ENCODE measurements at regions not wholly inside any gene's neighbourhood (a gene's known extent, or its start where the extent isn't known, plus 50 kb on each side); places are given as distances from the start of the nearest gene placed in this dataset.
A peak's percentile ranks its signal among the peaks of the same experiment; 100 is the strongest.

DNA sequence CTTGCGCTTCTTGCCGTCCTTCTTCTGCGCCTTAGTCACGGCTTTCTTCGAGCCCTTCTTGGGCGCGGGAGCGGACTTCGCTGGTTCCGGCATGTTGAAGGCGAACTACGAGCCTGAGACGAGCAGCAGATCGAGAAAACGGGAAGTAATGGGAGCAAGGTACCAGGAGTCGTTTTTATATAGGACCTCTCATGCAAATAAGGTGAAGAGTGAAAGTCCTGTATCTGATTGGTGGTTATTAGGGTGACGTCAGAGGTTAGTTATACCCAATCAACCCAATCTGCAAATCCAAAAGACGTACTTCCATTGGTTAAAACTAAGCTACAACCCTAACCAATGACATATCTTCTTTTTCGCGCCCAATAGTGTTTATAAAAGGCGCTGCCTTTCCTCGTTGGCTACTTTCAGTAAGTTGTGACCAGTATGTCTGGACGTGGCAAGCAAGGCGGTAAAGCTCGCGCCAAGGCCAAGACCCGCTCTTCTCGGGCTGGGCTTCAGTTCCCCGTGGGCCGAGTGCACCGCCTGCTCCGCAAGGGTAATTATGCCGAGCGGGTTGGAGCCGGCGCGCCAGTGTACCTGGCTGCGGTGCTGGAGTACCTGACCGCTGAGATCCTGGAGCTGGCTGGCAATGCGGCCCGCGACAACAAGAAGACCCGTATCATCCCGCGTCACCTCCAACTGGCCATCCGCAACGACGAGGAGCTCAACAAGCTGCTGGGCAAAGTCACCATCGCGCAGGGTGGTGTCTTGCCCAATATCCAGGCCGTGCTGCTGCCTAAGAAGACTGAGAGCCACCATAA is 100.6 kb upstream of the PRSS16 start (continued):
- TF ChIP-seq SATB2 (CRISPR knock-in tag; IDR thresholded peaks at IDR 0.05) = no peak
- TF ChIP-seq, protein P1, sequence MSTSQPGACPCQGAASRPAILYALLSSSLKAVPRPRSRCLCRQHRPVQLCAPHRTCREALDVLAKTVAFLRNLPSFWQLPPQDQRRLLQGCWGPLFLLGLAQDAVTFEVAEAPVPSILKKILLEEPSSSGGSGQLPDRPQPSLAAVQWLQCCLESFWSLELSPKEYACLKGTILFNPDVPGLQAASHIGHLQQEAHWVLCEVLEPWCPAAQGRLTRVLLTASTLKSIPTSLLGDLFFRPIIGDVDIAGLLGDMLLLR (CRISPR knock-in tag; IDR thresholded peaks at IDR 0.05) = no peak
- no peak for TF ChIP-seq TCF7L2 (IDR thresholded peaks at IDR 0.05; ENCODE audit: low read depth, low read length)
- peak; percentile 32; the same call in 1 of the 2 replicates for TF ChIP-seq NCOA2 (CRISPR knock-in tag; IDR thresholded peaks at IDR 0.05)
- no peak for TF ChIP-seq YEATS2 (CRISPR knock-in tag; IDR thresholded peaks at IDR 0.05; ENCODE audit: borderline replicate concordance)
- TF ChIP-seq, protein P2, sequence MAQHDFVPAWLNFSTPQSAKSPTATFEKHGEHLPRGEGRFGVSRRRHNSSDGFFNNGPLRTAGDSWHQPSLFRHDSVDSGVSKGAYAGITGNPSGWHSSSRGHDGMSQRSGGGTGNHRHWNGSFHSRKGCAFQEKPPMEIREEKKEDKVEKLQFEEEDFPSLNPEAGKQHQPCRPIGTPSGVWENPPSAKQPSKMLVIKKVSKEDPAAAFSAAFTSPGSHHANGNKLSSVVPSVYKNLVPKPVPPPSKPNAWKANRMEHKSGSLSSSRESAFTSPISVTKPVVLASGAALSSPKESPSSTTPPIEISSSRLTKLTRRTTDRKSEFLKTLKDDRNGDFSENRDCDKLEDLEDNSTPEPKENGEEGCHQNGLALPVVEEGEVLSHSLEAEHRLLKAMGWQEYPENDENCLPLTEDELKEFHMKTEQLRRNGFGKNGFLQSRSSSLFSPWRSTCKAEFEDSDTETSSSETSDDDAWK (CRISPR knock-in tag; IDR thresholded peaks at IDR 0.05) = no peak
- no peak for TF ChIP-seq SNRNP70 (IDR thresholded peaks at IDR 0.05; ENCODE audit: low read depth, low read length)
- 0 out of 2 replicates have a peak, but pooled peaks have one; percentile 12 for TF ChIP-seq RXRB (CRISPR knock-in tag; IDR thresholded peaks at IDR 0.05; ENCODE audit: borderline replicate concordance)
- TF ChIP-seq ZNF496 (CRISPR knock-in tag; IDR thresholded peaks at IDR 0.05; ENCODE audit: insufficient replicate concordance) = no peak
- no peak for TF ChIP-seq MAZ (IDR thresholded peaks at IDR 0.05; ENCODE audit: borderline replicate concordance, low read depth, low read length)
- no peak for TF ChIP-seq MAZ (CRISPR knock-in tag; IDR thresholded peaks at IDR 0.05; ENCODE audit: low read depth)
- TF ChIP-seq, protein P3, sequence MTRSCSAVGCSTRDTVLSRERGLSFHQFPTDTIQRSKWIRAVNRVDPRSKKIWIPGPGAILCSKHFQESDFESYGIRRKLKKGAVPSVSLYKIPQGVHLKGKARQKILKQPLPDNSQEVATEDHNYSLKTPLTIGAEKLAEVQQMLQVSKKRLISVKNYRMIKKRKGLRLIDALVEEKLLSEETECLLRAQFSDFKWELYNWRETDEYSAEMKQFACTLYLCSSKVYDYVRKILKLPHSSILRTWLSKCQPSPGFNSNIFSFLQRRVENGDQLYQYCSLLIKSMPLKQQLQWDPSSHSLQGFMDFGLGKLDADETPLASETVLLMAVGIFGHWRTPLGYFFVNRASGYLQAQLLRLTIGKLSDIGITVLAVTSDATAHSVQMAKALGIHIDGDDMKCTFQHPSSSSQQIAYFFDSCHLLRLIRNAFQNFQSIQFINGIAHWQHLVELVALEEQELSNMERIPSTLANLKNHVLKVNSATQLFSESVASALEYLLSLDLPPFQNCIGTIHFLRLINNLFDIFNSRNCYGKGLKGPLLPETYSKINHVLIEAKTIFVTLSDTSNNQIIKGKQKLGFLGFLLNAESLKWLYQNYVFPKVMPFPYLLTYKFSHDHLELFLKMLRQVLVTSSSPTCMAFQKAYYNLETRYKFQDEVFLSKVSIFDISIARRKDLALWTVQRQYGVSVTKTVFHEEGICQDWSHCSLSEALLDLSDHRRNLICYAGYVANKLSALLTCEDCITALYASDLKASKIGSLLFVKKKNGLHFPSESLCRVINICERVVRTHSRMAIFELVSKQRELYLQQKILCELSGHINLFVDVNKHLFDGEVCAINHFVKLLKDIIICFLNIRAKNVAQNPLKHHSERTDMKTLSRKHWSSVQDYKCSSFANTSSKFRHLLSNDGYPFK (CRISPR knock-in tag; IDR thresholded peaks at IDR 0.05; ENCODE audit: borderline replicate concordance) = no peak
- peak; percentile 90 for TF ChIP-seq HNRNPLL (IDR thresholded peaks at IDR 0.05; ENCODE audit: low read depth, low read length, poor library complexity, severe bottlenecking)
- TF ChIP-seq HOXD1 (CRISPR knock-in tag; IDR thresholded peaks at IDR 0.05) = 0 out of 2 replicates have a peak, but pooled peaks have one; percentile 22
- 0 out of 2 replicates have a peak, but pooled peaks have one; percentile 27 for TF ChIP-seq ZNF292 (CRISPR knock-in tag; IDR thresholded peaks at IDR 0.05; ENCODE audit: borderline replicate concordance, low read depth)
- no peak for TF ChIP-seq ZNF17 (CRISPR knock-in tag; IDR thresholded peaks at IDR 0.05)
- TF ChIP-seq ZNF34 (CRISPR knock-in tag; IDR thresholded peaks at IDR 0.05; ENCODE audit: borderline replicate concordance) = no peak
- no peak for TF ChIP-seq PHF5A (CRISPR knock-in tag; IDR thresholded peaks at IDR 0.05; ENCODE audit: low read depth, unreplicated experiment)
- no peak for TF ChIP-seq ZNF441 (CRISPR knock-in tag; IDR thresholded peaks at IDR 0.05; ENCODE audit: borderline replicate concordance)
- TF ChIP-seq HOXA3 (CRISPR knock-in tag; IDR thresholded peaks at IDR 0.05) = peak; percentile 58
- TF ChIP-seq ZNF484 (CRISPR knock-in tag; IDR thresholded peaks at IDR 0.05; ENCODE audit: borderline replicate concordance, low read depth) = no peak
- no peak for TF ChIP-seq JARID2 (CRISPR knock-in tag; IDR thresholded peaks at IDR 0.05; ENCODE audit: insufficient replicate concordance)
- peak; percentile 67; the same call in 1 of the 2 replicates for TF ChIP-seq FIP1L1 (IDR thresholded peaks at IDR 0.05; ENCODE audit: borderline replicate concordance, insufficient read depth, low read depth, low read length)
- no peak for TF ChIP-seq ZFP36L2 (CRISPR knock-in tag; IDR thresholded peaks at IDR 0.05)

All from HepG2 (cell line).